ENCODE measurements at regions not wholly inside any gene's neighbourhood (a gene's known extent, or its start where the extent isn't known, plus 50 kb on each side); places are given as distances from the start of the nearest gene placed in this dataset.
A peak's percentile ranks its signal among the peaks of the same experiment; 100 is the strongest.

GRCh38 chr7:106731646-106732444, 70.9 kb upstream of the CCDC71L start:
- H3K36me3 ChIP-seq, result peaks cover 4% of the 10 kb centered on the region
- H3K4me3 ChIP-seq, result no peak overlapping the region
- no peaks in the 10 kb centered on the region for H3F3A ChIP-seq (ENCODE audit: low read depth)
- peaks cover 3% of the 10 kb centered on the region for H3K4me1 Mint-ChIP-seq
- H3K4me2 ChIP-seq, result no peak overlapping the region
- no peaks in the 10 kb centered on the region for H3K27me3 Mint-ChIP-seq (ENCODE audit: insufficient read depth, low read depth)
- H3K36me3 Mint-ChIP-seq, result no peaks in the 10 kb centered on the region
- H3K79me2 ChIP-seq (ENCODE audit: low read depth), result no peaks in the 10 kb centered on the region
- no peaks in the 10 kb centered on the region for H3K27me3 ChIP-seq
- H3K4me3 Mint-ChIP-seq, result no peak overlapping the region
- H3K9me3 ChIP-seq (ENCODE audit: low read depth), result no peaks in the 10 kb centered on the region
- no peak overlapping the region for H2AFZ ChIP-seq (replicated peaks)
- no peaks in the 10 kb centered on the region for H3K4me1 ChIP-seq
- H3K27ac Mint-ChIP-seq, result no peak overlapping the region
- peaks cover 4% of the 10 kb centered on the region for H3K9me3 Mint-ChIP-seq
- peak; percentile 10 for DNase-seq (ENCODE audit: low spot score)
- H3K27ac ChIP-seq, result no peak overlapping the region
- no peak for TF ChIP-seq EZH2 (IDR thresholded peaks at IDR 0.05)
- no peak for TF ChIP-seq CTCF (IDR thresholded peaks at IDR 0.05)
- TF ChIP-seq EZH2phosphoT487 (IDR thresholded peaks at IDR 0.05), result no peak
- H3K9ac ChIP-seq, result no peak overlapping the region
- no peaks in the 10 kb centered on the region for H4K20me1 ChIP-seq (ENCODE audit: low read depth)

GRCh38 chr7:106735637-106736036, 74.7 kb upstream of the CCDC71L start:
- H3K27ac ChIP-seq, result no peak overlapping the region
- Mint-ChIP-seq H3K4me3 (no peak overlapping the region), H3K36me3 (no peaks in the 10 kb centered on the region), H3K9me3 (peaks cover 4% of the 10 kb centered on the region), H3K27me3 (ENCODE audit: insufficient read depth, low read depth) (no peaks in the 10 kb centered on the region), H3K27ac (no peak overlapping the region), H3K4me1 (peaks cover 3% of the 10 kb centered on the region)
- H3K36me3 ChIP-seq, result peaks cover 4% of the 10 kb centered on the region
- no peaks in the 10 kb centered on the region for H3F3A ChIP-seq (ENCODE audit: low read depth)
- H3K4me2 ChIP-seq, result no peak overlapping the region
- no peak for DNase-seq (ENCODE audit: low spot score)
- no peaks in the 10 kb centered on the region for H3K9me3 ChIP-seq (ENCODE audit: low read depth)
- no peaks in the 10 kb centered on the region for H3K79me2 ChIP-seq (ENCODE audit: low read depth)
- H4K20me1 ChIP-seq (ENCODE audit: low read depth), result no peaks in the 10 kb centered on the region
- H3K4me1 ChIP-seq, result no peaks in the 10 kb centered on the region
- H3K4me3 ChIP-seq, result no peak overlapping the region
- no peak for TF ChIP-seq CTCF (IDR thresholded peaks at IDR 0.05)
- no peak for TF ChIP-seq EZH2 (IDR thresholded peaks at IDR 0.05)
- no peak for TF ChIP-seq EZH2phosphoT487 (IDR thresholded peaks at IDR 0.05)
- no peak overlapping the region for H3K9ac ChIP-seq
- H2AFZ ChIP-seq (replicated peaks), result no peak overlapping the region
- no peaks in the 10 kb centered on the region for H3K27me3 ChIP-seq

GRCh38 chr7:106736123-106736507, 75.2 kb upstream of the CCDC71L start:
- DNase-seq (ENCODE audit: low spot score), result no peak
- peak overlapping the region; percentile 66 for H2AFZ ChIP-seq (replicated peaks)
- Mint-ChIP-seq H3K9me3 (peaks cover 4% of the 10 kb centered on the region), H3K27me3 (ENCODE audit: insufficient read depth, low read depth) (no peaks in the 10 kb centered on the region), H3K27ac (no peak overlapping the region), H3K4me1 (peaks cover 3% of the 10 kb centered on the region), H3K4me3 (no peak overlapping the region), H3K36me3 (no peaks in the 10 kb centered on the region)
- H3K27me3 ChIP-seq, result no peaks in the 10 kb centered on the region
- no peak overlapping the region for H3K27ac ChIP-seq
- H3K4me3 ChIP-seq, result no peak overlapping the region
- H3K4me1 ChIP-seq, result no peaks in the 10 kb centered on the region
- no peaks in the 10 kb centered on the region for H4K20me1 ChIP-seq (ENCODE audit: low read depth)
- H3K79me2 ChIP-seq (ENCODE audit: low read depth), result no peaks in the 10 kb centered on the region
- H3F3A ChIP-seq (ENCODE audit: low read depth), result no peaks in the 10 kb centered on the region
- H3K4me2 ChIP-seq, result no peak overlapping the region
- no peak overlapping the region for H3K9ac ChIP-seq
- H3K9me3 ChIP-seq (ENCODE audit: low read depth), result no peaks in the 10 kb centered on the region
- TF ChIP-seq CTCF (IDR thresholded peaks at IDR 0.05), result no peak
- no peak for TF ChIP-seq EZH2phosphoT487 (IDR thresholded peaks at IDR 0.05)
- TF ChIP-seq EZH2 (IDR thresholded peaks at IDR 0.05), result no peak
- H3K36me3 ChIP-seq, result peaks cover 4% of the 10 kb centered on the region
